LNCaP clone FGC (cell line): ENCODE measurements at regions not wholly inside any gene's neighbourhood (a gene's known extent, or its start where the extent isn't known, plus 50 kb on each side); places are given as distances from the start of the nearest gene placed in this dataset.

Experiments used
- DNase-seq: peaks from one replicate; pipeline ENCODE4 v3.0.0-alpha.2; 2011; ENCODE audit warnings: low read depth
- H3K4me3 ChIP-seq: 2 replicates; pipeline ENCODE4 v1.5.1; 2011; ENCODE audit warnings: mild to moderate bottlenecking, low read depth, low read length, control low read depth
- TF ChIP-seq, protein P1 (sequence below): IDR thresholded peaks from 2 replicates; pipeline ENCODE4 v1.5.1; 2012; ENCODE audit warnings: mild to moderate bottlenecking; ENCODE audit not compliant: control insufficient read depth, insufficient read depth; ENCODE audit errors: extremely low read depth

DNA sequence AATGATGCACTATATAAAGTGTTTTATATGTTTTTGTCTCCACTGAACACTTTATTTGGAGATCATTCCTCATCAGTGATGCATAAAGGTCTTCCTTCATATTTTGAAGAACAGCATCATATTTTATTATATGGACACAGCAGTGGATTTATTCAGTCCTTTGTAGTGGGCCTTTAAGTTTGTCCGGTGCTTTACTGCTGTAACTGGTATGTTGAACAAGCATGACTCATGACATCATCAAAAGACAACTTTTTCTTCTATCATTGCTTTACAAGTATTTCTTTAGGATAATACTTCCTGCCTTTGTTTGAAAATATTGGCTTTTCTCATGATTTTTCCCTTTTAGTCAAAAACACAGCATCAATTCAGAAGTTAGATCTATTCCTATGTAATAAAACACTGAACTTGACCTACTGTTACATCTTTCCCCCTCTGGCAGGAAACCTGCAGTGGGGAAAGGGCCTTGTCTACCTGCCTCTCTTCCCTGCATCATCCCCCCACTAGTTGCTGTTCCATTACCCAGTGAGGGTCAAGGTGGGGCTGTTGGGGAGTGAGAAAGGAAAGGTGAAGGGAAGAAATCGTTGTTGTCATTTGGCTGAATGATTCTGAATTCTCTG is 241.2 kb downstream of the CYP26B1 start:
- no peak for DNase-seq
- H3K4me3 ChIP-seq = no peak overlapping the region
- TF ChIP-seq, protein P1, sequence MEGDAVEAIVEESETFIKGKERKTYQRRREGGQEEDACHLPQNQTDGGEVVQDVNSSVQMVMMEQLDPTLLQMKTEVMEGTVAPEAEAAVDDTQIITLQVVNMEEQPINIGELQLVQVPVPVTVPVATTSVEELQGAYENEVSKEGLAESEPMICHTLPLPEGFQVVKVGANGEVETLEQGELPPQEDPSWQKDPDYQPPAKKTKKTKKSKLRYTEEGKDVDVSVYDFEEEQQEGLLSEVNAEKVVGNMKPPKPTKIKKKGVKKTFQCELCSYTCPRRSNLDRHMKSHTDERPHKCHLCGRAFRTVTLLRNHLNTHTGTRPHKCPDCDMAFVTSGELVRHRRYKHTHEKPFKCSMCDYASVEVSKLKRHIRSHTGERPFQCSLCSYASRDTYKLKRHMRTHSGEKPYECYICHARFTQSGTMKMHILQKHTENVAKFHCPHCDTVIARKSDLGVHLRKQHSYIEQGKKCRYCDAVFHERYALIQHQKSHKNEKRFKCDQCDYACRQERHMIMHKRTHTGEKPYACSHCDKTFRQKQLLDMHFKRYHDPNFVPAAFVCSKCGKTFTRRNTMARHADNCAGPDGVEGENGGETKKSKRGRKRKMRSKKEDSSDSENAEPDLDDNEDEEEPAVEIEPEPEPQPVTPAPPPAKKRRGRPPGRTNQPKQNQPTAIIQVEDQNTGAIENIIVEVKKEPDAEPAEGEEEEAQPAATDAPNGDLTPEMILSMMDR = no peak

DNA sequence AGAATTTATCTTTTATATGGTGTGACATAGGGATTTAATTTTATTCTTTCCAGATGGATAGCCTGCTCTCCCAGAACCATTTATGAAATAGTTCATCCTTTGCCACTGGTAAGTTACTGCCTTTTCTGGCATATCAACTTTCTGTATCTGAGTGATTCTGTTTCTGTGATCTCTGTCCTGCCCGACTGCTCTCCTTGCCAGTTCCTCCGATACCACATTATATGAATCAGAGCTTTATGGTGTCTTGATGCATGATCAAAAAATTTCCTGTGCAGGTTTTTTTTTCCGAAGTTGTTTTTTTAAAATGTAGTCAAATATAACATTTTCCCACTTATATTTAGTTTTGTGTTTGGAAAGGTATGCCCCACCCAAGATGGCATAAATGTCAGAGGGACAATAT is 242.5 kb downstream of the CYP26B1 start:
- DNase-seq = no peak
- TF ChIP-seq, protein P1 = no peak
- no peak overlapping the region for H3K4me3 ChIP-seq

DNA sequence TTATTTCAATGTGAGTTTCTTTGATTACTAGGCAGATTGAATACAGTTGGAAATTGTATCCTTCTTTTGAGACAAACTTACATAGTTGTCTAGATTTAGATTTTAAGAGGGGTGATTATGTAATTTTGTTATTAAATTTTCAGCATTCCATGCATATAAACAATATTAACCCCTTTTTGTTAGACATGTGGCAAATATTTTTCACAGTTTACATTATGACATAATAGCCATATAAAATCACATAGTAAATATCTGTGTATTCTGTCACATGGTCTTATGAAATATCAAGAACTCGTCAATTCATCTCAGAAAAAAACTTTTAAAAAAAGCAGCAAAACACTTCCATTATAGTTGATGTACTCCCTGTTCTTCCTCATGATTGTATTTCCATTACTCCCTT is 243.8 kb downstream of the CYP26B1 start:
- TF ChIP-seq, protein P1 = no peak
- H3K4me3 ChIP-seq = no peak overlapping the region
- DNase-seq = no peak

DNA sequence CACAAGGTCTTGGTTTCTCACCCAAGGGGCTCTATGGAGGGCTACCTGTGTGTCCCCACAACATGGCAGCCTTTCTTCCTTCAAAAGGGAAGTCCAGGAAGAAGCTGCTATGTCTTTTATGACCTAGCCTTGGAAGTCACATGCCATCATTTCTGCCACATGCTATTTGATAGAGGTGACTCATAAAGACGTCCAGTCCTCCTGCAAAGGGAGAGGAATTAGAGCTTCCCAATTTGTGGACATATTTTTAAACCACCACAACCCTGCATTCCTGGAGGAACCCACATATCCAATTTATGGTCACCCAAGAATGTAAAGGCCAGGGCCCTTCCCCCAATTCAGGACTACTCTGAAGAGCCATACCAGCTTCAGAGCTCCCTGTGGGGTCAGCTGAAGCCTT is 246.2 kb downstream of the CYP26B1 start:
- H3K4me3 ChIP-seq = no peak overlapping the region
- TF ChIP-seq, protein P1 = no peak

DNA sequence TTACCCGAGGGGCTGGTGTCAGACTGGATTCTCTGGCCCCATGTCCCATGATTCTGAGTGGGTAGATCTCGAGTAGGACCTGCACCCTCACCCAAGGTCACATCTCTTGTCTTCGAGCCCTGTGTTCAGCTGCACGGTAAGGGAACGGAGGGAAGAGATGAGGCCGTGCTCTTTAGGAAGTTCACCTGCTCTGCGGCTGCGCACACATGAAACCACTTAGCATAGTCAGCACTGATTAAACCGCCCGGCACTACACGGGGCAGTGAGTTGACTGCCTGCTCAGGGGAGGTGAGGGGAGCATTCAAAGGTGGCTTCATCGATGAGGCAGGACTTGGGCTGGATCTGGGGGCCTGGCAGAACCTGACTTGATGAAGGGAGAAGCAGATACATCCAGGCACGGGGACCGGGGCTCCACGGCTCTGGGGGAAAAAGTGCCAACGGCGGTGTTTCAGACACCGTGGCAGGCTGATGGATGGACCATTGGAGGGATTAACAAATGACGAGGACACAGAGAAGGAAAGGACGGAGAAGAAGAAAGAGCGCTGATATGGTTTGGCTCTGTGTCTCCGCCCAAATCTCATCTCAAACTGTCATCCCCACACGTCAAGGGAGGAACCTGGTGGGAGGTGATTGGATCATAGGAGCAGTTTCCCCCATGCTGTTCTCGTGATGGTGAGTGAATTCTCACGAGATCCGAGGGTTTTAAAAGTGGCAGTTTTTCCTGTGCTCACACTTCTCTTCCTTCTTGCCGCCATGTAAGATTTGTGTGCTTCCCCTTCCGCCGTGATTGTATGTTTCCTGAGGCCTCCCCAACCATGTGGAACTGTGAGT is 248.6 kb downstream of the CYP26B1 start:
- DNase-seq = no peak
- TF ChIP-seq, protein P1 = no peak
- H3K4me3 ChIP-seq = no peak overlapping the region

More for the DNA sequence above, 246.2 kb downstream of the CYP26B1 start:
- no peak for DNase-seq

DNA sequence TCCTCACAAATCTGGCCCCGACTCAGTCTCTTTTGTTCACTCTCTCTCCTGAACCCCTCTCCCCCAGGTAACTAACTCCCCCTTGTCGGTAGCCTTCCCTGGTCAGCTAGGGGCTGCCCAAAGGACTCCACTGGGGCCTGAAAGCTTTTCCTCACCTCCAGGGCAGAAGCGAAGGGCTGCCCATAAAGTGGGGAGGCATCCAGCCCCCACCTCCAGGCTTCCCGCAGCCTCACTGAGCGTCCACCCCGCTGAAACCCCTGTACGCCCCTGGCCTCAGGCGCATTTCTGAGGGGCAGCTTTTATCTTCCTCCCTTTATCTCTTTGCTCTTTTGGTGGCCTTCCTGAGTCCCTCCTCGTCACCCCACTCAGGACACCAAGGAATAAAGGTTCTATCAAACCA is 249.3 kb downstream of the CYP26B1 start:
- no peak overlapping the region for H3K4me3 ChIP-seq
- TF ChIP-seq, protein P1 = no peak
- no peak for DNase-seq
